ENCODE measurements at regions not wholly inside any gene's neighbourhood (a gene's known extent, or its start where the extent isn't known, plus 50 kb on each side); places are given as distances from the start of the nearest gene placed in this dataset.

- no peak overlapping the region for H3K27ac ChIP-seq
- TF ChIP-seq CTCF (IDR thresholded peaks at IDR 0.05) (no peak), ZFX (IDR thresholded peaks at IDR 0.05; ENCODE audit: borderline replicate concordance) (no peak)
These were observed 53.5 kb upstream of the DIO3 start for GRCh38 chr14:101507836-101508150.

DNA sequence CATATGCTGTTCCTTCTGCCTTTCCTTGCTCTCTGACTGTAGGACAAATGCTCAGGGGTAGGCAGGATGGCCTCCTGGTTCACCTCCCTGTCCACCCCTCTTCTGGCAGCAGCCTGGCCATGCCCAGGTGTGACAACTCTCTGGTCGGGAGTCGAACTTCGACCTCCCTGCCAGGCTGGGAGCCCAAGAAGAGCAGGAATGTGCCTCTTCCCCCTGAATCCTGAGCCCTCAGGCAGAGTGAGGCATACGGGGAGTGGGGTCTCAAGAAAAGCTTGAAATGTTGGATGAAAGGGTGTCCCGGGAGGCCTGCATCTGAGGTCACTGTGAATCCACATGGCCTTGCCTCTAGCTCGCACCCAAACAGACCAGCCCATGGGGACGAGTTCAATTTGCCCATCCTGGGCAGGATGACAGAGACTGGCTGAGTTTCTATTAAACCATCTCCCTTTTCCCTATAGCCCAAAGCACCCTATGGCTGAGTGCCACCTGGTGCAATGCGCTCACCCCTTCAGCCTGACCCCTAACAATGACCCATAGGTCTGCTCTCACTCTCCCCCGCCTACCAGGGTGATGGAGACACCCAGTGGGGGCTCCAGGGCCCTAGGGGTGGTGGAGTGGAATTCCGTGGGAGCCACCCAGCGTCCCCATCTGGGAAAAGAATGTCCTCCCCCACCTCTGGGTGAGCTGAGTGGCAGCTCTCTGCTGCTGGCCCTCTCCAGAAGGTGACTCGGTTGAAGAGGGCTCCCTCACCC, 52.9 kb upstream of the DIO3 start:
- no peak for TF ChIP-seq ZFX (IDR thresholded peaks at IDR 0.05; ENCODE audit: borderline replicate concordance)
- TF ChIP-seq CTCF (IDR thresholded peaks at IDR 0.05): no peak
- no peak overlapping the region for H3K27ac ChIP-seq

- H3K27ac ChIP-seq: no peak overlapping the region
- TF ChIP-seq ZFX (IDR thresholded peaks at IDR 0.05; ENCODE audit: borderline replicate concordance): no peak
- no peak for TF ChIP-seq CTCF (IDR thresholded peaks at IDR 0.05)
These were observed 52.2 kb upstream of the DIO3 start for GRCh38 chr14:101508948-101509729.

- no peak overlapping the region for H3K27ac ChIP-seq
- TF ChIP-seq ZFX (IDR thresholded peaks at IDR 0.05; ENCODE audit: borderline replicate concordance) (no peak), CTCF (IDR thresholded peaks at IDR 0.05) (no peak)
These were observed 51.4 kb upstream of the DIO3 start for GRCh38 chr14:101509730-101510371.

DNA sequence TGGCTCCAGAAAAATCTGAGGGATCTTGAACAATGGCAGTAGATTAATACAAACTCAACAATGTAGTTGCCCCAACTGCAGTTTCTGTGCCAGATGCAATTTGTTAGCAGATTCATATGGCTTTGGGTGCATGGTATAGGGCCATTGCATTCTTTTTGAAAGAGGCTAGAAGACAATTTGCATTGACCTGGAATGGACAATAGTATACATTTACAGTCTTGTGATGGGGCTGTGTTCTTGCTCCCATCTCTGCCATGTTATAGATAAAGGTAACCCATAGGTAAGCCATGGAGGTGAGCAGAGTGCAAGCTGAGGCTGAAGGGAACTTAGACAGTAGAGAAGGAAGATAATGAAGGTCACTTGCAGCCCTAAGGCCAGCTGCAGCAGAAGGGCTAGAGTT, 50.1 kb upstream of the DIO3 start:
- no peak for TF ChIP-seq ZFX (IDR thresholded peaks at IDR 0.05; ENCODE audit: borderline replicate concordance)
- no peak for TF ChIP-seq CTCF (IDR thresholded peaks at IDR 0.05)
- H3K27ac ChIP-seq: no peak overlapping the region

Measured in 22Rv1 (cell line).